Stimulated activated naive CD8-positive, alpha-beta T cell treated with anti-CD3 and anti-CD28 coated beads, Interleukin-15, Interleukin-2, amounts not matched to agents 100 ng/mL and 50 ng/mL, for 24 hours (primary cell): ENCODE measurements at regions not wholly inside any gene's neighbourhood (a gene's known extent, or its start where the extent isn't known, plus 50 kb on each side); places are given as distances from the start of the nearest gene placed in this dataset.

Experiments used
- H3K27ac Mint-ChIP-seq: one replicate; pipeline ENCODE4 v1.8.0; 2021; ENCODE audit warnings: mild to moderate bottlenecking, mixed read lengths
- H3K27me3 Mint-ChIP-seq: one replicate; pipeline ENCODE4 v1.8.0; 2021; ENCODE audit warnings: mixed read lengths
- H3K36me3 Mint-ChIP-seq: one replicate; pipeline ENCODE4 v1.8.0; 2021; ENCODE audit warnings: low read depth, mixed read lengths
- H3K4me1 Mint-ChIP-seq: one replicate; pipeline ENCODE4 v1.8.0; 2021; ENCODE audit warnings: low read depth, mixed read lengths
- H3K4me3 Mint-ChIP-seq: one replicate; pipeline ENCODE4 v1.8.0; 2021; ENCODE audit warnings: mild to moderate bottlenecking, mixed read lengths
- H3K9me3 Mint-ChIP-seq: one replicate; pipeline ENCODE4 v1.8.0; 2021; ENCODE audit warnings: mixed read lengths

DNA sequence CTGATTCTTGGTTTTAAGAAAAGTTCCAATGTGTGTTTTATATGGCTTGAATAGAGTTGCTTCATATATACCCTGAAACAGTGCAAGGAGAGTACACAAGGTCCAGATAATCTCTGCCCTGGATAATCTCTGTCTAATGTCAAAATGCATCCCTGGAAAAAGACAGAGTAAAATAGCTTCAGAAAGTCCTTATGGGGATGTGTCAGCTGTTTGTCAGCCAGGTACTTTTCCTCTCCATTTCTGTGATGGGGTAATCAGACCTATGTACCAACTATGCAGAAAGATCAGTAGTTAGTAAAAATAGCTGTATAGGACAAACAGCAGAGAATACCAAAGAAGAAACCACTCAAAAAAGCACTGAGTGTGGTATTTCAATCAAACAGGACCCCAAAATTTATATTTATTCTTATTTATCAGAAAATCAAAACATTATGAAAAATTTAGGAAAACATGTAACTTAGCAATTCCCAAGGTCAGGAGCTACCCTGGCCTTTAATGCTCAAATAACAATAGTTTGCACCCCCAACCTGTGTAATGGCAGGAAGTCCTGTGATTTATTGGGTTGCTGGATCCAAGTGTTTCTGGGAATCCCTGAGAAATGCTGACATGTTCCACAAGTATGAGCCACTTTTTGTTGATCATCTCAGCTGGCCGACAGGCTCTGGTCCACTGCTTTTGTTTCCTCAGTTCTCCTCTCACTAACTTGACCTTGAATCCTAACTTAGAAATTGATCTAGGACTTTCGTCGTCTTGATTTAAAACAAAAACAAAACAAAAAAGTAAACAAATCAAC, 69.6 kb downstream of the MDH1 start:
- H3K4me1 Mint-ChIP-seq = peaks cover 7% of the 10 kb centered on the region
- no peak overlapping the region for H3K27ac Mint-ChIP-seq
- H3K9me3 Mint-ChIP-seq = peaks cover 9% of the 10 kb centered on the region
- peaks cover 14% of the 10 kb centered on the region for H3K27me3 Mint-ChIP-seq
- no peaks in the 10 kb centered on the region for H3K36me3 Mint-ChIP-seq
- H3K4me3 Mint-ChIP-seq = no peak overlapping the region

DNA sequence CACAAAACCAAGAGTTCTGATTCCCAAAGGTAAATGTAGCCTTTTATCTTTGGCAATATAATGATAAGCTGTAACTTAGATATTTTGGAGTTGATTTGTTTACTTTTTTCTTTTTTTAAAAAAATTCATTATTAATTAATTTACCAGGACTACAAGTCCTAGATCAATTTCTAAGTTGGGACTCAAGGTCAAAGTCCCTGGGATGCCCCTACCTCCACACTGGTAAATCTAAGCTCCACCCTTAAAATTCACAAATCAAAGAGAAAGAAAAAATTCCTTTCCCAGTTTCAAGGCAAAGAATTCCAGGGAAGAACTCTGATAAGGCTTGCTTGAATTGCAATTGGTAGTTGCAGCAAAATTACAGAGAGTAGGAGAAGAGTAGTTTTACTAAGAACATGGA, 71.3 kb downstream of the MDH1 start:
- Mint-ChIP-seq H3K4me3 (no peak overlapping the region), H3K36me3 (no peaks in the 10 kb centered on the region), H3K4me1 (peaks cover 5% of the 10 kb centered on the region), H3K9me3 (peaks cover 9% of the 10 kb centered on the region), H3K27ac (no peak overlapping the region), H3K27me3 (peaks cover 18% of the 10 kb centered on the region)

DNA sequence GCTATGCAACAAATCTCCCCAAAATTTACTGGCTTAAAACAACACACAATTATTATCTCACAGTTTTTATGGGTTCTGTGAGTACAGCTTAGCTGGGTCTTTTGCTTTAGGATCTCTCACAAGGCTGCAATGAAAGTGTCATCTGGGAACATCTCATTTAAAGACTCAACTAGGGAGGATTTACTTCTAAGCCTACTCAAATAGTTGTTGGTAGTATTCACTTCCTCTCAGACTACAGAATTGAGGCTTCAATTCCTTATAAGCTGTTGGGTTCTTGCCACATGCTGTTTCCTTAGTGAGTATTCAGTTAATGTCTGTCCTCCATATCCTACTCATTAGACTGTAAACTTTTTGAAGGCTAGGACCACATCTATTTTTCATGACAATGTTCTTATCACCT, 72.3 kb downstream of the MDH1 start:
- H3K9me3 Mint-ChIP-seq = peaks cover 9% of the 10 kb centered on the region
- no peak overlapping the region for H3K4me3 Mint-ChIP-seq
- H3K27me3 Mint-ChIP-seq = peaks cover 18% of the 10 kb centered on the region
- no peaks in the 10 kb centered on the region for H3K36me3 Mint-ChIP-seq
- H3K4me1 Mint-ChIP-seq = peaks cover 4% of the 10 kb centered on the region
- no peak overlapping the region for H3K27ac Mint-ChIP-seq

DNA sequence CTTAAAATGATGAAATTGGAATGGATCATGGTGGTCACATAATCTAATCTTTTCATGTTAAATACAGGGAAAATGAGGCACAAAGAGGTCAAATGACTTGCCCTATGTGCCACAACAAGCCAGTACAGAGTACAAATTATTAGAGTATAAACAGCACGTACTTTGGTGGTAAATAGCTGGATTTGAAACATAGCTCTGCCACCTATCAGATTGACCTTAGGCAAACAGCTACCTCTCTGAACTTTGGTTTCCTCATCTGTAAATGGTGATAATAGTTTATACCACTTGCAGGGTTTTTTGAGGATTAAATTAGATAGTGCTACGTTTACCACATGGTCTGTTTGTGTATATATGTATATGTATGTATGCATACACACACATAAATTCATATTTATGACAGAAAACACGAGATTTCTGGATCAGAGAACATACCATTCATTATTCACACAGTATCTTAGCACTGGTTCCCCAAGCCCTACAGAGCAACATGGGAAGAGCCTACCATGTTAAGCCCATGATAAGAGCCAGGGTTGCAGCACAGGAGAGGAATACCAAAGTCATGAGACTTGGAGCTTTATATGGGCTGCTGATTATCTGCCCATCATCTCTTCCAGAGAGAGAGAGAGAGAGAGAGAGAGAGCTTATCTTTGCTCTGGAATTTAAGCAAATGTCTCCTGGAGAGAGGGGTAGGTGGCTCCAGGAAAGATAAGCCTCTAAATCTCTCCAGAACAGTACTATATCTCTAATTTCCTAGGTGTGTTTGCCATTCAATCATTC, 73.5 kb downstream of the MDH1 start:
- H3K27ac Mint-ChIP-seq = no peak overlapping the region
- H3K27me3 Mint-ChIP-seq = peaks cover 22% of the 10 kb centered on the region
- H3K9me3 Mint-ChIP-seq = no peaks in the 10 kb centered on the region
- H3K4me1 Mint-ChIP-seq = peaks cover 4% of the 10 kb centered on the region
- H3K4me3 Mint-ChIP-seq = no peak overlapping the region
- no peaks in the 10 kb centered on the region for H3K36me3 Mint-ChIP-seq

DNA sequence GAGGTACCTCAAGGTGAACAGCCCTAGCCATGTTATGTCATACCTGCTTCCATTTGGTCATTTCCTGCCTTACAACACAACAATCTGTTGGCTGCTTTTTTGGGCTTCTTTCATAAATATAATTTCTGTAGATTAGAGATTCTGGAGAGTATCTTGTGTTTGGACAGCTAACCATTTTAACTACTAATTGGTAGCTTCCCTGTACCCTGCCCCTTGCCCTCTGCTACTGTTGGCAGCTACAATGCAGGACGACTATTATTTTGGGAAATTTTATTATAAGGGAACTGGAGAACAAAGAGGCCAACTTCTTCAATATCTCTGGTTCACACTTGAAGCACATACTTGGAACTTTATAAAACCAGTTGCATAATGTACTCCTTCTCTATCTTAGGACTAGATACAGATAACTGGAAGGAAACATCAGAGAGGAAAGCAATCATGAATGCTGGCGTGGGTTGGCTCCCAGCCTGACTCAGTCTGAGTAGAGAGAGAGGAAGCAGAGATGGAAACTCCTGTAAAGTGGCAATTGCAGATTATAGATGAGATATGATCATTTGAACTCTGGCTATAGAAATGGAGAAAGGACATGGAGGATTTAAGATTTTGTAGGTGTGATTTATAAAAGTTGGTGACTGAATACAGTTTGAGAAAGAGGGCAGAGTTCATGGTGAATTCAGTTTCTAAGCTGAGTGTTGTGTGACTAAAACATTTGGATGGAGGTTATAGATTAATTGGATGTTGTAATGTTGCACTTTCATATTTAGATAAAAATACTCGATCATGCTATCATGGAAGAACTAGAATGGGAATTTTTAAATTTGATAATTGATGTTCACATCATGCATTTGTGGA, 74.5 kb downstream of the MDH1 start:
- Mint-ChIP-seq H3K27ac (no peak overlapping the region), H3K4me3 (no peak overlapping the region), H3K4me1 (peaks cover 4% of the 10 kb centered on the region), H3K27me3 (peaks cover 22% of the 10 kb centered on the region), H3K36me3 (no peaks in the 10 kb centered on the region), H3K9me3 (no peaks in the 10 kb centered on the region)

DNA sequence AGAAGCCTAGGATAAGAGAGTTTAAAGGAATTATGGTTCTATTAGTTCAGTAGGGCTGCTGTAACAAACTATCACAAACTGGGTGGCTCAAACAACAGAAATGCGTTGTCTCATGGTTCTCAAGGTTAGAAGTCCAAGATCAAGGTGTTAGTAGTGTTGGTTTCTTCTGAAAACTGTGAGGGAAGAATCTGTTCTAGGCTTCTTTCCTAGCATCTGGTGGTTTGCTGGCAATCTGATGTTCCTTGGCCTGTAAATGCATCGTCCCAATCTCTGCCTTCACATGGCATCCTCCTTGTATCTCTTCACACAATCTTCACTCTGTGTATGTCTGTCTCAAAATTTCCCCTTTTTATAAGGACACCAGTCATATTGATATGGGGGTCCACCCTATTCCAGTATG, 76.3 kb downstream of the MDH1 start:
- no peaks in the 10 kb centered on the region for H3K36me3 Mint-ChIP-seq
- H3K4me3 Mint-ChIP-seq = no peak overlapping the region
- H3K4me1 Mint-ChIP-seq = peaks cover 4% of the 10 kb centered on the region
- peaks cover 28% of the 10 kb centered on the region for H3K27me3 Mint-ChIP-seq
- H3K9me3 Mint-ChIP-seq = no peaks in the 10 kb centered on the region
- H3K27ac Mint-ChIP-seq = no peak overlapping the region

DNA sequence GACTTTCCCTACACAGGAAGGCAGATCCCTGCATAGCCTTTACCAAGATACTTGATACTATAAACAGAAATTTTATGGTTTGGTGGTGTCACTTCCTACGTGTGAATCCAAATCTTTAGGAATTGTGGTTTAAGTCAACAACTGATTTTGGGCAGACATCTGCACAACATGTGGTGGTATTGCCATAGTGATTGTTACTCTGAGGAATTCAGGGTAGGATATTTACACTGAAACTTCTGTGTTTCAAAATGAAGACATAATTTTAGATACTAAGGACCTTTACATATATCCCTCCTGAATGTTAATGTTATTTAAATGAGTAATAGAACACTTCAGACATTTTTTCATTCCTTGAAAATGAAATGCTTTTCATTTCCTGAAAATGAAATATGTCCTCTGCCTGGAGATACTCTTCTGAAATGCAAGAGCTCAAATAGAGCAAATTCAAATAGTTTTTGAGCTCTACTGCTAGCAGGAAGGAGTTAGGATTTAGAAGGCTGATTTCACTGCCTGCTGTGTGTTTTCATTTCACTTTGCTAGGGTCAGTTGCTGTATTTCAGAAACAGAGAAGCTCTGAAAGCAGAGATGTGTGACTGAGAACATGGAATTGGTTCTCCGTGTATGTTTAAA, 77.2 kb downstream of the MDH1 start:
- H3K4me3 Mint-ChIP-seq = no peak overlapping the region
- H3K4me1 Mint-ChIP-seq = peaks cover 4% of the 10 kb centered on the region
- no peaks in the 10 kb centered on the region for H3K36me3 Mint-ChIP-seq
- peaks cover 36% of the 10 kb centered on the region for H3K27me3 Mint-ChIP-seq
- H3K9me3 Mint-ChIP-seq = no peaks in the 10 kb centered on the region
- H3K27ac Mint-ChIP-seq = no peak overlapping the region

DNA sequence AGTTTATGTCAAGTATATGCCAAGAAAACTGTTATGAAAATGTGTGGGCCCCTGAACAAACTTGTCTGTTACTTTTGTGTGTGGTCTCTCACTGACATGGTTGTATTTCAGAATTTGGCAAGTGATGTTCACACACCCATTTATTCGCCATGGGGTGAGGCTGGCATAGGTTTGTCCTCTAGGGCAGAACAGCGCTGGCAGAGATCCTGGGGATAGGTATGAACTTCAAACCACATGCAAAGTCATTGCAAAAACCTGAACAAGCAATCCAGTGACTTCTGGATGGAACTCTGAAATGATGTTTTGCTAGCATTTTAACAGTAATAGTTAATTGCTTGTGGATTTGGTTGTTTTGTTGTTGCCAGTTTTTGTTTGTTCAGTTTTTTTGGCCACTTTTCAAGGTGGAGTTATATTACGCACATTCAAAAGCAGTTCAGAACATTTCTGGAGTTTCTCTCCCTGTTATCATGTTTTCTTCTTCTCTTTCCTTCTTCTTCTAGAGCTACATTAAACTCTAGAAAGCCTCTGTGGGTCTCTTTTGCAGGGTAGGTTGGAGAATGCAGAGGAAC, 78.5 kb downstream of the MDH1 start:
- no peak overlapping the region for H3K27ac Mint-ChIP-seq
- H3K9me3 Mint-ChIP-seq = no peaks in the 10 kb centered on the region
- no peak overlapping the region for H3K4me3 Mint-ChIP-seq
- peaks cover 34% of the 10 kb centered on the region for H3K27me3 Mint-ChIP-seq
- H3K36me3 Mint-ChIP-seq = no peaks in the 10 kb centered on the region
- peaks cover 4% of the 10 kb centered on the region for H3K4me1 Mint-ChIP-seq

DNA sequence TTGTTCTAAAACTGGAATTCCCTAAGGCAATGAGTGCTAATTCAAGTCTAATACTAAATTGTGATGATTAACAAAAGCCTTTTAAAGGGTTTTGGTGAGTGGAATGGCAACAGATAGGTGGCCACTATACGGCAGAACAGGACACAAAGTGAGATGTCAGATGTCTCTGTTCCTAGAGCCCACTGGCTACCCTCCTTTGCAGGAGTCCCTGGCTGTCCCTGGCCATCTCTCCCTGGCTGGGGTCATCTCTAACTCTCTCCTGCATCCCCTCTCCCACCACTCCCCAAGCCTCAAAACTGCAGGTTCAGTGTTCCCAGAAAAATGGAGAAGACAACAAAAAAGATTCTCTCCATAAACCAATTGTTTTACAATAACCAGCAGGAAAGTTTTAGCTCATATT, 79.2 kb downstream of the MDH1 start:
- H3K9me3 Mint-ChIP-seq = no peaks in the 10 kb centered on the region
- H3K4me3 Mint-ChIP-seq = no peak overlapping the region
- H3K4me1 Mint-ChIP-seq = peaks cover 4% of the 10 kb centered on the region
- H3K36me3 Mint-ChIP-seq = no peaks in the 10 kb centered on the region
- H3K27me3 Mint-ChIP-seq = peaks cover 27% of the 10 kb centered on the region
- no peak overlapping the region for H3K27ac Mint-ChIP-seq

DNA sequence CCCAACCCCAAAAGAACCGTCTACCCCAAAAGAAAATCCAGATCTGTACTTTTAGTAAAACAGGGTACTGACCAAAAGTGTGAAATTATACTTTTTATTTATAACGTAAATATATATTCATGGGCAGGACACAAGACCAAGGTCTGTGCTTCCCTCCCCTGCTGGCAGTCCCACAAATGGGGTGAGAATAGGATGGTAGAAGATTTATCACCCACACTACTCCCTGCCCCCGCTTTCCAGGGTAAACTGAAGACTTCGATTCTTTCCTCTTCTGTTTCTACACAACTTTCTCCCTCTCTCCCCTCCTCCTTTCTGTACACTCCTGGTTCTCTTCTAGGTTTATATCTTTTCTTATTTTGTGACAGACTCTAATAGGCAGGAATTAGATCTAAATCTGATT, 79.7 kb downstream of the MDH1 start:
- H3K4me1 Mint-ChIP-seq = peaks cover under 1% of the 10 kb centered on the region
- no peaks in the 10 kb centered on the region for H3K9me3 Mint-ChIP-seq
- H3K4me3 Mint-ChIP-seq = no peak overlapping the region
- peaks cover 23% of the 10 kb centered on the region for H3K27me3 Mint-ChIP-seq
- H3K36me3 Mint-ChIP-seq = no peaks in the 10 kb centered on the region
- H3K27ac Mint-ChIP-seq = no peak overlapping the region

DNA sequence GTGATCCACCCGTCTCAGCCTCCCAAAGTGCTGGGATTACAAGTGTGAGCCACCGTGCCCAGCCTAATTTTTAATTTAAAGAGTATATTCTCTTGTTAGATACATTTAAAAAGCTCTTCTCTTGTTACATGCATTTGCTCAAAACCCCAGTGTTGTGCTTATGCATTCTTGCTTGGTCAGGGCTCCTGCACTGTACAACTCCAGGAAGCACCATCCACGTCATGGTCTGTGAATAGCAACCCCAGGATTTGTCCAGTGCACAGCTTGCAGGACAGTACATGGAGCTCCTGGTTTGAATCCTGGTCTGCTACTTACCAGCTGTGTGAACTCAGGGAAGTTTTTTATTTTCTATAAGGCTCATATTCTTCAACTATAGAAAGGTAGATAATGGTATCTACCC, 80.8 kb downstream of the MDH1 start:
- no peak overlapping the region for H3K4me3 Mint-ChIP-seq
- H3K9me3 Mint-ChIP-seq = no peaks in the 10 kb centered on the region
- H3K27me3 Mint-ChIP-seq = peaks cover 20% of the 10 kb centered on the region
- no peak overlapping the region for H3K27ac Mint-ChIP-seq
- H3K36me3 Mint-ChIP-seq = no peaks in the 10 kb centered on the region
- H3K4me1 Mint-ChIP-seq = no peaks in the 10 kb centered on the region

DNA sequence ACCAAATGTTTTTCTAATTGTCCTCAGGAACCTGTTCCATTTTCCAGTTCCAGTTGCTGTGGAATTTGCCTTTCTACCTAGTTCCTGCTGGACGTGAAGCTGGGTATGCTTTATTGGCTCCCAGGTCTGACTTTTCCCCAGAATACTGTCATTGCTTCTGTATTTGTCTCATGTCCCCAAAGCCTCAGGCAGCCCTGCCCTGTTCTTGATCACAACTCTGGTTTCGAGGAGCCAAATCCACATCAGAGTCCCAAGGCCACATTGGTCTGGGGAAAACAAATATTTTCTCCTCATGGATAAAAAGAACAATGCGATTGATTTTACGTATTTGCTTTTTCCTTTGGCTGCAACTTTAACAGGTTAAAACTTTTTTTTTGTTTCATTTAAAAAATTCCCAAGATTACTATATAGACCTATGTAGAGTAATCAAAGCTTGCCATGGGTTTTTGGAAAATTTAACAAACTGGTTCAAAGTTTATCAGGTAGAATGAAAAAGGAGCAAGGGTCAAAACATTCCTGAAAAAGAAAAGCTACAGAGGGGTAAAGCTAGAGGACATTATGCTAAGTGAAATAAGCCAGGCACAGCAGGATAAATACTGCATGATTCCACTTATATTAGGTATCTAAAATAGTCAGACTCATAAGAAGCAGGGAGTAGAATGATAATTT, 85.2 kb downstream of the MDH1 start:
- Mint-ChIP-seq H3K9me3 (no peaks in the 10 kb centered on the region), H3K27me3 (peaks cover 12% of the 10 kb centered on the region), H3K4me1 (peaks cover 7% of the 10 kb centered on the region), H3K36me3 (no peaks in the 10 kb centered on the region), H3K4me3 (no peak overlapping the region), H3K27ac (no peak overlapping the region)

DNA sequence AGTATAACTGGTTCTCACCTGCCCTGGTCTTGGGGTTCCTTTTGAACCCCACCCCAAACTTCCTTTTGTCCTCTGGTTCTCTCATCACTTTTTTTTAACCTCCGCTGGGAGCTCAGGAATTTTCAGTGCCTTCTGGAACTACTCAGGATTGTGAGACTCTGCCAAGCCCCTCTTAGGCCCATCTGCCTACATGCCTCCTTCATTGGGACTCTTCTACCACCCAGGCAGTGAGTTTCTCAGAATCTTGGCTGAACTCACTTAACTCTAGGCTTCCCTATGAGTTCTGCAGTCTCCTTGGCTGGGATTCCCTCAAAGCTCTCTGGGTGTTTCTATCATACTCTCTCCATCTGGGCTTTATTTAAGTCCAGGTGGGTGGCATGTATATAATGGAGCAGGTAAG, 86.3 kb downstream of the MDH1 start:
- no peaks in the 10 kb centered on the region for H3K9me3 Mint-ChIP-seq
- no peak overlapping the region for H3K27ac Mint-ChIP-seq
- H3K4me3 Mint-ChIP-seq = no peak overlapping the region
- H3K36me3 Mint-ChIP-seq = no peaks in the 10 kb centered on the region
- peaks cover 7% of the 10 kb centered on the region for H3K4me1 Mint-ChIP-seq
- peaks cover 12% of the 10 kb centered on the region for H3K27me3 Mint-ChIP-seq

DNA sequence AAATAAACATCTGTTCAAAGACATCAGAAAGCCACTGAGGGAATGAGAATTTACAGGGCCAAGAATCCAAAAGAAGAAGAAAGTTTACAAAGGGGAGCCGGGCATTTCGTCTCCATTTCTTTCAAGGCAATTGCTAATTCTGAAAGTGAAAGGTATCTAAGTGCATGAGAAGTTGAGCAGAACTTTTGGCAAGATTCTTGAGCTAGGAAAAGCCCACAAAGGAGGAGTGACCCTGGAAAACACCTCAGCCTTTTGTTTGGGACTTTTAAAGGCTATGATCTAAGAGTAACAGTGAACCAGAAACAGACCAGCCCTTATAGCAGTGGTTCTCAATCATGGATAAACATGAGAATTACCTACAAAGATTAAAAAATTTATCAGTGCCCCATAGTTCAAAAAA, 87.4 kb downstream of the MDH1 start:
- Mint-ChIP-seq H3K4me1 (peaks cover 7% of the 10 kb centered on the region), H3K36me3 (no peaks in the 10 kb centered on the region), H3K27ac (no peak overlapping the region), H3K27me3 (peaks cover under 1% of the 10 kb centered on the region), H3K9me3 (no peaks in the 10 kb centered on the region), H3K4me3 (no peak overlapping the region)
